ENCODE measurements at regions not wholly inside any gene's neighbourhood (a gene's known extent, or its start where the extent isn't known, plus 50 kb on each side); places are given as distances from the start of the nearest gene placed in this dataset.

- DNase-seq, result peak; percentile 24
Observed at GRCh38 chr12:93183940-93184671, 193.6 kb upstream of the NUDT4 start.

GRCh38 chr12:93184672-93185368 lies 192.9 kb upstream of the NUDT4 start:
- DNase-seq, result no peak

GRCh38 chr12:93185369-93185741 lies 192.4 kb upstream of the NUDT4 start:
- no peak for DNase-seq

- DNase-seq, result no peak
Observed at GRCh38 chr12:93186131-93186530, 191.6 kb upstream of the NUDT4 start.

GRCh38 chr12:93186621-93187020 lies 191.1 kb upstream of the NUDT4 start:
- DNase-seq, result no peak

- DNase-seq, result no peak
Observed at GRCh38 chr12:93191423-93191822, 186.3 kb upstream of the NUDT4 start.

- no peak for DNase-seq
Observed at GRCh38 chr12:93191956-93192355, 185.8 kb upstream of the NUDT4 start.

GRCh38 chr12:93192878-93193277 lies 184.8 kb upstream of the NUDT4 start:
- DNase-seq, result no peak

- no peak for DNase-seq
Observed at GRCh38 chr12:93195511-93195910, 182.2 kb upstream of the NUDT4 start.

- no peak for DNase-seq
Observed at GRCh38 chr12:93197067-93197593, 180.6 kb upstream of the NUDT4 start.

GRCh38 chr12:93198086-93198485 lies 179.6 kb upstream of the NUDT4 start:
- DNase-seq, result no peak

GRCh38 chr12:93199831-93200236 lies 177.9 kb upstream of the NUDT4 start:
- no peak for DNase-seq

- DNase-seq, result no peak
Observed at GRCh38 chr12:93200291-93200917, 177.3 kb upstream of the NUDT4 start.

GRCh38 chr12:93201990-93202389 lies 175.7 kb upstream of the NUDT4 start:
- no peak for DNase-seq

GRCh38 chr12:93202688-93203087 lies 175.0 kb upstream of the NUDT4 start:
- no peak for DNase-seq

- no peak for DNase-seq
Observed at GRCh38 chr12:93203361-93203760, 174.4 kb upstream of the NUDT4 start.

- DNase-seq, result no peak
Observed at GRCh38 chr12:93204896-93205295, 172.8 kb upstream of the NUDT4 start.

- no peak for DNase-seq
Observed at GRCh38 chr12:93205361-93205760, 172.4 kb upstream of the NUDT4 start.

GRCh38 chr12:93208011-93208410 lies 169.7 kb upstream of the NUDT4 start:
- DNase-seq, result no peak

GRCh38 chr12:93214523-93215289 lies 163.0 kb upstream of the NUDT4 start:
- DNase-seq, result no peak

GRCh38 chr12:93215290-93215678 lies 162.4 kb upstream of the NUDT4 start:
- no peak for DNase-seq

- DNase-seq, result no peak
Observed at GRCh38 chr12:93219947-93220346, 157.8 kb upstream of the NUDT4 start.

- no peak for DNase-seq
Observed at GRCh38 chr12:93221841-93222240, 155.9 kb upstream of the NUDT4 start.

All from CD4-positive, alpha-beta T cell treated with Interleukin-4 for 4 hours (primary cell).